ENCODE measurements at regions not wholly inside any gene's neighbourhood (a gene's known extent, or its start where the extent isn't known, plus 50 kb on each side); places are given as distances from the start of the nearest gene placed in this dataset.

- no peaks in the 10 kb centered on the region for H3K9me3 Mint-ChIP-seq
Measured at GRCh38 chr12:31201382-31201781, 124.6 kb downstream of the SINHCAF start.

GRCh38 chr12:31203261-31203660 lies 122.7 kb downstream of the SINHCAF start:
- Mint-ChIP-seq H3K4me1 (peaks cover 15% of the 10 kb centered on the region), H3K36me3 (ENCODE audit: low read depth) (no peaks in the 10 kb centered on the region), H3K4me3 (no peak overlapping the region), H3K27me3 (ENCODE audit: low read depth) (no peaks in the 10 kb centered on the region), H3K27ac (no peak overlapping the region), H3K9me3 (no peaks in the 10 kb centered on the region)
- no peak for TF ChIP-seq CTCF (IDR thresholded peaks at IDR 0.05; ENCODE audit: unreplicated experiment in 3 of 3)

More at GRCh38 chr12:31201382-31201781, 124.6 kb downstream of the SINHCAF start:
- Mint-ChIP-seq H3K4me1 (peaks cover 12% of the 10 kb centered on the region), H3K27ac (no peak overlapping the region), H3K36me3 (ENCODE audit: low read depth) (no peaks in the 10 kb centered on the region), H3K27me3 (ENCODE audit: low read depth) (no peaks in the 10 kb centered on the region), H3K4me3 (no peak overlapping the region)
- no peak for TF ChIP-seq CTCF (IDR thresholded peaks at IDR 0.05; ENCODE audit: unreplicated experiment in 3 of 3)

GRCh38 chr12:31205054-31205453 lies 120.9 kb downstream of the SINHCAF start:
- H3K36me3 Mint-ChIP-seq (ENCODE audit: low read depth): no peaks in the 10 kb centered on the region
- no peaks in the 10 kb centered on the region for H3K27me3 Mint-ChIP-seq (ENCODE audit: low read depth)
- H3K9me3 Mint-ChIP-seq: no peaks in the 10 kb centered on the region
- peaks cover 15% of the 10 kb centered on the region for H3K4me1 Mint-ChIP-seq
- H3K4me3 Mint-ChIP-seq: no peak overlapping the region
- H3K27ac Mint-ChIP-seq: no peak overlapping the region
- no peak for TF ChIP-seq CTCF (IDR thresholded peaks at IDR 0.05; ENCODE audit: unreplicated experiment in 3 of 3)

GRCh38 chr12:31206038-31206670 lies 119.8 kb downstream of the SINHCAF start:
- no peak for TF ChIP-seq CTCF (IDR thresholded peaks at IDR 0.05; ENCODE audit: unreplicated experiment in 3 of 3)
- H3K9me3 Mint-ChIP-seq: no peaks in the 10 kb centered on the region
- no peak overlapping the region for H3K27ac Mint-ChIP-seq
- no peaks in the 10 kb centered on the region for H3K36me3 Mint-ChIP-seq (ENCODE audit: low read depth)
- H3K4me1 Mint-ChIP-seq: peaks cover 15% of the 10 kb centered on the region
- no peaks in the 10 kb centered on the region for H3K27me3 Mint-ChIP-seq (ENCODE audit: low read depth)
- H3K4me3 Mint-ChIP-seq: no peak overlapping the region

GRCh38 chr12:31207799-31208465 lies 118.0 kb downstream of the SINHCAF start:
- H3K4me1 Mint-ChIP-seq: peaks cover 15% of the 10 kb centered on the region
- no peaks in the 10 kb centered on the region for H3K27me3 Mint-ChIP-seq (ENCODE audit: low read depth)
- H3K27ac Mint-ChIP-seq: no peak overlapping the region
- no peaks in the 10 kb centered on the region for H3K36me3 Mint-ChIP-seq (ENCODE audit: low read depth)
- no peak for TF ChIP-seq CTCF (IDR thresholded peaks at IDR 0.05; ENCODE audit: unreplicated experiment in 3 of 3)
- H3K4me3 Mint-ChIP-seq: no peak overlapping the region
- H3K9me3 Mint-ChIP-seq: no peaks in the 10 kb centered on the region

GRCh38 chr12:31210104-31210503 lies 115.8 kb downstream of the SINHCAF start:
- H3K9me3 Mint-ChIP-seq: no peaks in the 10 kb centered on the region
- no peaks in the 10 kb centered on the region for H3K36me3 Mint-ChIP-seq (ENCODE audit: low read depth)
- no peak for TF ChIP-seq CTCF (IDR thresholded peaks at IDR 0.05; ENCODE audit: unreplicated experiment in 3 of 3)
- H3K27me3 Mint-ChIP-seq (ENCODE audit: low read depth): no peaks in the 10 kb centered on the region
- H3K4me1 Mint-ChIP-seq: peaks cover 10% of the 10 kb centered on the region
- H3K27ac Mint-ChIP-seq: no peak overlapping the region
- no peak overlapping the region for H3K4me3 Mint-ChIP-seq

Measured in nephron (organoid).